GM23338 (cell line): ENCODE measurements at regions not wholly inside any gene's neighbourhood (a gene's known extent, or its start where the extent isn't known, plus 50 kb on each side); places are given as distances from the start of the nearest gene placed in this dataset.

ENCODE experiments used
- ATAC-seq: fragments of 200-7000 bp; cut with Tn5 transposase; 3 replicates; pipeline ENCODE4 v1.9.1; 2020
- DNase-seq: peaks from one replicate; pipeline ENCODE4 v3.0.0-alpha.2; 2015; ENCODE audit warnings: low spot score
- H2AFZ ChIP-seq: fragments of 200-600 bp; sonication (generic); 2 replicates; pipeline ENCODE4 v1.8.0; 2016; ENCODE audit warnings: antibody characterized with exemption, mild to moderate bottlenecking, moderate library complexity
- H3F3A ChIP-seq: fragments of 200-600 bp; sonication (generic); replicated peaks from 2 replicates; pipeline ENCODE4 v1.8.0; 2017; ENCODE audit warnings: antibody characterized with exemption, mixed run types, low read depth
- H3K27ac ChIP-seq: fragments of 200-600 bp; sonication (generic); 2 replicates; pipeline ENCODE4 v1.6.1; 2016; ENCODE audit warnings: low read depth
- H3K27me3 ChIP-seq: fragments of 200-600 bp; sonication (generic); 2 replicates; pipeline ENCODE4 v1.8.0; 2016; ENCODE audit warnings: mild to moderate bottlenecking, mixed run types, moderate library complexity; ENCODE audit not compliant: insufficient read depth
- H3K36me3 ChIP-seq: fragments of 200-600 bp; sonication (generic); 2 replicates; pipeline ENCODE4 v1.8.0; 2016; ENCODE audit warnings: mild to moderate bottlenecking; ENCODE audit not compliant: insufficient read depth
- H3K4me1 ChIP-seq: fragments of 200-600 bp; sonication (generic); 2 replicates; pipeline ENCODE4 v1.8.0; 2016; ENCODE audit warnings: mild to moderate bottlenecking, moderate library complexity; ENCODE audit not compliant: insufficient read depth
- H3K4me2 ChIP-seq: fragments of 200-600 bp; sonication (generic); 2 replicates; pipeline ENCODE4 v1.7.1; 2017; ENCODE audit warnings: mixed run types
- H3K4me3 ChIP-seq: fragments of 200-600 bp; sonication (generic); 2 replicates; pipeline ENCODE4 v1.6.1; 2016; ENCODE audit warnings: mixed run types
- H3K79me2 ChIP-seq: fragments of 200-600 bp; sonication (generic); replicated peaks from 2 replicates; pipeline ENCODE4 v1.8.0; 2017; ENCODE audit warnings: mild to moderate bottlenecking; ENCODE audit not compliant: insufficient read depth
- H3K9me2 ChIP-seq: fragments of 200-600 bp; sonication (generic); 2 replicates; pipeline ENCODE4 v1.8.0; 2017; ENCODE audit not compliant: insufficient read depth
- H4K20me1 ChIP-seq: fragments of 200-600 bp; sonication (generic); replicated peaks from 2 replicates; pipeline ENCODE4 v1.8.0; 2017; ENCODE audit warnings: mild to moderate bottlenecking; ENCODE audit not compliant: insufficient read depth
- H3K27ac Mint-ChIP-seq: 2 replicates; pipeline ENCODE4 v1.8.0; 2020; ENCODE audit warnings: inconsistent platforms, mild to moderate bottlenecking, moderate library complexity, mixed read lengths
- H3K27me3 Mint-ChIP-seq: 3 replicates; pipeline ENCODE4 v1.8.0; 2022; ENCODE audit warnings: low read depth, mild to moderate bottlenecking, moderate library complexity, mixed read lengths, inconsistent platforms; ENCODE audit not compliant: insufficient read depth, poor library complexity
- H3K36me3 Mint-ChIP-seq: 3 replicates; pipeline ENCODE4 v1.8.0; 2021; ENCODE audit warnings: low read depth, mild to moderate bottlenecking, inconsistent platforms, moderate library complexity, mixed read lengths
- H3K4me1 Mint-ChIP-seq: 3 replicates; pipeline ENCODE4 v1.8.0; 2020; ENCODE audit warnings: mild to moderate bottlenecking, inconsistent platforms, mixed read lengths
- H3K4me3 Mint-ChIP-seq: 3 replicates; pipeline ENCODE4 v1.8.0; 2021; ENCODE audit warnings: moderate library complexity, mild to moderate bottlenecking, inconsistent platforms, mixed read lengths
- H3K9me3 Mint-ChIP-seq: 3 replicates; pipeline ENCODE4 v1.8.0; 2020; ENCODE audit warnings: moderate library complexity, mild to moderate bottlenecking, inconsistent platforms, mixed read lengths
- CREB1 ChIP-seq: fragments of 250-450 bp; sonication (Bioruptor Pico); IDR thresholded peaks from 2 replicates; pipeline ENCODE4 v1.5.0; 2020; ENCODE audit warnings: low read depth, mild to moderate bottlenecking, moderate library complexity
- ETS1 ChIP-seq: IDR thresholded peaks from 2 replicates; pipeline ENCODE4 v1.6.1; 2016; ENCODE audit warnings: antibody characterized with exemption
- EZH2 ChIP-seq: fragments of 200-600 bp; sonication (generic); IDR thresholded peaks from one replicate; pipeline ENCODE4 v1.8.0; 2017; ENCODE audit warnings: antibody characterized with exemption, mild to moderate bottlenecking, low read depth; ENCODE audit not compliant: unreplicated experiment
- EZH2phosphoT487 ChIP-seq: fragments of 200-600 bp; sonication (generic); IDR thresholded peaks from one replicate; pipeline ENCODE4 v1.8.1; 2018; ENCODE audit warnings: antibody characterized with exemption; ENCODE audit not compliant: unreplicated experiment
- JUNB ChIP-seq: IDR thresholded peaks from one replicate; pipeline ENCODE4 v1.6.1; 2016; ENCODE audit warnings: antibody characterized with exemption; ENCODE audit not compliant: unreplicated experiment
- NANOG ChIP-seq: IDR thresholded peaks from 2 replicates; pipeline ENCODE4 v1.6.1; 2016; ENCODE audit warnings: antibody characterized with exemption, borderline replicate concordance
- POLR2AphosphoS5 ChIP-seq: IDR thresholded peaks from 2 replicates; pipeline ENCODE4 v1.6.1; 2016; ENCODE audit warnings: antibody characterized with exemption, low read depth
- REST ChIP-seq: IDR thresholded peaks from one replicate; pipeline ENCODE4 v1.6.1; 2018; ENCODE audit warnings: antibody characterized with exemption; ENCODE audit not compliant: unreplicated experiment
- STAT1 ChIP-seq: IDR thresholded peaks from one replicate; pipeline ENCODE4 v1.6.1; 2016; ENCODE audit warnings: antibody characterized with exemption; ENCODE audit not compliant: unreplicated experiment
- ZNF114 ChIP-seq: fragments of 250-450 bp; sonication (Bioruptor Pico); IDR thresholded peaks from 2 replicates; pipeline ENCODE4 v1.5.0; 2020; ENCODE audit warnings: mild to moderate bottlenecking, moderate library complexity
- ZNF331 ChIP-seq: fragments of 250-450 bp; sonication (Bioruptor Pico); IDR thresholded peaks from 2 replicates; pipeline ENCODE4 v1.5.0; 2020; ENCODE audit warnings: low read depth, mild to moderate bottlenecking, moderate library complexity
- ZNF462 ChIP-seq: fragments of 250-450 bp; sonication (Bioruptor Pico); IDR thresholded peaks from 2 replicates; pipeline ENCODE4 v1.5.0; 2020; ENCODE audit warnings: mild to moderate bottlenecking, moderate library complexity
- TF ChIP-seq, protein P1 (sequence below), 2 experiments: fragments of 200-600 bp in 1 of 2; sonication (generic) in 1 of 2; conservative IDR thresholded peaks; 2 replicates each; pipeline versions ENCODE4 v1.5.1 to v1.6.1; 2016 to 2017; ENCODE audit warnings: antibody characterized with exemption in 2 of 2, low read depth in 2 of 2, mild to moderate bottlenecking in 2 of 2, moderate library complexity in 1 of 2

- TF ChIP-seq ZNF114 (CRISPR knock-in tag) (no peak), EZH2 (no peak), REST (no peak), STAT1 (no peak), ZNF462 (no peak), CREB1 (CRISPR knock-in tag) (no peak), EZH2phosphoT487 (no peak), ZNF331 (CRISPR knock-in tag) (no peak), ETS1 (no peak), NANOG (no peak), POLR2AphosphoS5 (no peak), JUNB (no peak)
- TF ChIP-seq, protein P1, sequence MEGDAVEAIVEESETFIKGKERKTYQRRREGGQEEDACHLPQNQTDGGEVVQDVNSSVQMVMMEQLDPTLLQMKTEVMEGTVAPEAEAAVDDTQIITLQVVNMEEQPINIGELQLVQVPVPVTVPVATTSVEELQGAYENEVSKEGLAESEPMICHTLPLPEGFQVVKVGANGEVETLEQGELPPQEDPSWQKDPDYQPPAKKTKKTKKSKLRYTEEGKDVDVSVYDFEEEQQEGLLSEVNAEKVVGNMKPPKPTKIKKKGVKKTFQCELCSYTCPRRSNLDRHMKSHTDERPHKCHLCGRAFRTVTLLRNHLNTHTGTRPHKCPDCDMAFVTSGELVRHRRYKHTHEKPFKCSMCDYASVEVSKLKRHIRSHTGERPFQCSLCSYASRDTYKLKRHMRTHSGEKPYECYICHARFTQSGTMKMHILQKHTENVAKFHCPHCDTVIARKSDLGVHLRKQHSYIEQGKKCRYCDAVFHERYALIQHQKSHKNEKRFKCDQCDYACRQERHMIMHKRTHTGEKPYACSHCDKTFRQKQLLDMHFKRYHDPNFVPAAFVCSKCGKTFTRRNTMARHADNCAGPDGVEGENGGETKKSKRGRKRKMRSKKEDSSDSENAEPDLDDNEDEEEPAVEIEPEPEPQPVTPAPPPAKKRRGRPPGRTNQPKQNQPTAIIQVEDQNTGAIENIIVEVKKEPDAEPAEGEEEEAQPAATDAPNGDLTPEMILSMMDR (conservative IDR thresholded peaks at IDR 0.05; ENCODE audit: low read depth in 2 of 2): no peak
- H3K36me3 ChIP-seq: no peaks in the 10 kb centered on the region
- no peak overlapping the region for H3K4me3 ChIP-seq
- no peaks in the 10 kb centered on the region for H3K27me3 Mint-ChIP-seq
- DNase-seq (no peak), ATAC-seq (no peak)
- 0 out of 2 replicates have a peak, but pooled peaks cover 7% of the 10 kb centered on the region for H3K9me2 ChIP-seq
- no peak overlapping the region for H3K4me2 ChIP-seq
- 0 out of 3 replicates have a peak, but pooled peaks cover 4% of the 10 kb centered on the region for H3K36me3 Mint-ChIP-seq
- no peaks in the 10 kb centered on the region; the same call in 1 of the 2 replicates for H4K20me1 ChIP-seq
- peaks cover 10% of the 10 kb centered on the region for H3K9me3 Mint-ChIP-seq
- no peak overlapping the region for H3K27ac ChIP-seq
- H3K79me2 ChIP-seq: no peaks in the 10 kb centered on the region
- no peaks in the 10 kb centered on the region for H3F3A ChIP-seq
- no peaks in the 10 kb centered on the region for H3K4me1 Mint-ChIP-seq
- no peak overlapping the region for H3K4me3 Mint-ChIP-seq
- no peak overlapping the region for H3K27ac Mint-ChIP-seq
- no peak overlapping the region for H2AFZ ChIP-seq
- no peaks in the 10 kb centered on the region for H3K27me3 ChIP-seq
- H3K4me1 ChIP-seq: no peaks in the 10 kb centered on the region
These were observed 135.6 kb upstream of the N4BP1 start for GRCh38 chr16:48745541-48745940.
